ENCODE measurements at regions not wholly inside any gene's neighbourhood (a gene's known extent, or its start where the extent isn't known, plus 50 kb on each side); places are given as distances from the start of the nearest gene placed in this dataset.

- H3K36me3 ChIP-seq: no peaks in the 10 kb centered on the region
- H3K27me3 ChIP-seq: no peaks in the 10 kb centered on the region
- H3K9me3 ChIP-seq: no peaks in the 10 kb centered on the region
- DNase-seq (ENCODE audit: low spot score in 2 of 2): no peak
- WGBS: 69% methylated on average over 6 of the region's 6 CpGs
- TF ChIP-seq POLR2A (IDR thresholded peaks at IDR 0.05) (no peak), EP300 (IDR thresholded peaks at IDR 0.05) (no peak), POLR2AphosphoS5 (IDR thresholded peaks at IDR 0.05) (no peak), CTCF (IDR thresholded peaks at IDR 0.05) (no peak)
- no peak overlapping the region for H3K4me3 ChIP-seq
- H3K4me1 ChIP-seq: peaks cover 9% of the 10 kb centered on the region
- no peak overlapping the region for H3K27ac ChIP-seq
These were observed 516.1 kb upstream of the ZFP42 start for GRCh38 chr4:187479511-187479910.

GRCh38 chr4:187480146-187481145 lies 515.1 kb upstream of the ZFP42 start:
- no peak overlapping the region for H3K27ac ChIP-seq
- H3K4me3 ChIP-seq: no peak overlapping the region
- 67% methylated on average over 9 of the region's 9 CpGs for WGBS
- TF ChIP-seq POLR2AphosphoS5 (IDR thresholded peaks at IDR 0.05) (no peak), POLR2A (IDR thresholded peaks at IDR 0.05) (no peak)
- no peak for DNase-seq (ENCODE audit: low spot score in 2 of 2)
- H3K27me3 ChIP-seq: no peaks in the 10 kb centered on the region
- no peaks in the 10 kb centered on the region for H3K36me3 ChIP-seq
- no peaks in the 10 kb centered on the region for H3K9me3 ChIP-seq
- peaks cover 9% of the 10 kb centered on the region for H3K4me1 ChIP-seq

- Histone ChIP-seq H3K27me3 (no peaks in the 10 kb centered on the region), H3K9me3 (no peaks in the 10 kb centered on the region), H3K4me3 (no peak overlapping the region), H3K27ac (no peak overlapping the region), H3K4me1 (peaks cover 1% of the 10 kb centered on the region), H3K36me3 (no peaks in the 10 kb centered on the region)
- WGBS: 85% methylated on average over 6 of the region's 6 CpGs
- TF ChIP-seq CTCF (IDR thresholded peaks at IDR 0.05) (no peak), POLR2AphosphoS5 (IDR thresholded peaks at IDR 0.05) (no peak), POLR2A (IDR thresholded peaks at IDR 0.05) (no peak), EP300 (IDR thresholded peaks at IDR 0.05) (no peak)
- DNase-seq (ENCODE audit: low spot score in 2 of 2): no peak
These were observed 511.4 kb upstream of the ZFP42 start for GRCh38 chr4:187484186-187484585.

GRCh38 chr4:187485676-187486075 lies 509.9 kb upstream of the ZFP42 start:
- no peak for DNase-seq (ENCODE audit: low spot score in 2 of 2)
- 83% methylated on average over 1 of the region's 2 CpGs for WGBS

GRCh38 chr4:187491286-187491685 lies 504.3 kb upstream of the ZFP42 start:
- H3K27me3 ChIP-seq: no peaks in the 10 kb centered on the region
- WGBS: 30% methylated on average over 5 of the region's 5 CpGs
- no peak overlapping the region for H3K4me3 ChIP-seq
- no peaks in the 10 kb centered on the region for H3K9me3 ChIP-seq
- TF ChIP-seq POLR2A (IDR thresholded peaks at IDR 0.05) (no peak), EP300 (IDR thresholded peaks at IDR 0.05) (no peak), CTCF (IDR thresholded peaks at IDR 0.05) (no peak), POLR2AphosphoS5 (IDR thresholded peaks at IDR 0.05) (no peak)
- no peaks in the 10 kb centered on the region for H3K4me1 ChIP-seq
- H3K36me3 ChIP-seq: no peaks in the 10 kb centered on the region
- no peak for DNase-seq (ENCODE audit: low spot score in 2 of 2)
- no peak overlapping the region for H3K27ac ChIP-seq

More at GRCh38 chr4:187485676-187486075, 509.9 kb upstream of the ZFP42 start:
- H3K4me1 ChIP-seq: no peaks in the 10 kb centered on the region
- H3K9me3 ChIP-seq: no peaks in the 10 kb centered on the region
- no peaks in the 10 kb centered on the region for H3K27me3 ChIP-seq
- no peaks in the 10 kb centered on the region for H3K36me3 ChIP-seq
- no peak overlapping the region for H3K4me3 ChIP-seq
- TF ChIP-seq EP300 (IDR thresholded peaks at IDR 0.05): no peak
- TF ChIP-seq CTCF (IDR thresholded peaks at IDR 0.05): no peak
- TF ChIP-seq POLR2A (IDR thresholded peaks at IDR 0.05): no peak
- TF ChIP-seq POLR2AphosphoS5 (IDR thresholded peaks at IDR 0.05): no peak
- H3K27ac ChIP-seq: no peak overlapping the region
